ENCODE measurements at regions not wholly inside any gene's neighbourhood (a gene's known extent, or its start where the extent isn't known, plus 50 kb on each side); places are given as distances from the start of the nearest gene placed in this dataset.

GRCh38 chr15:77557564-77557963 is 75.1 kb downstream of the LINGO1 start:
- H3K4me3 ChIP-seq (ENCODE audit: insufficient read depth, low read depth, low read length), result no peak overlapping the region

GRCh38 chr15:77557144-77557543 is 75.6 kb downstream of the LINGO1 start:
- no peak for DNase-seq
- no peaks in the 10 kb centered on the region for H3K27me3 ChIP-seq (ENCODE audit: control insufficient read depth, insufficient read depth, low read length)
- H3K36me3 ChIP-seq (replicated peaks; ENCODE audit: control insufficient read depth, insufficient read depth, low read length), result no peaks in the 10 kb centered on the region
- no peak overlapping the region for H3K4me3 ChIP-seq (ENCODE audit: insufficient read depth, low read depth, low read length)

More at GRCh38 chr15:77557564-77557963, 75.1 kb downstream of the LINGO1 start:
- no peak for DNase-seq
- H3K36me3 ChIP-seq (replicated peaks; ENCODE audit: control insufficient read depth, insufficient read depth, low read length), result no peaks in the 10 kb centered on the region
- H3K27me3 ChIP-seq (ENCODE audit: control insufficient read depth, insufficient read depth, low read length), result no peaks in the 10 kb centered on the region

- Histone ChIP-seq H3K4me3 (ENCODE audit: insufficient read depth, low read depth, low read length) (no peak overlapping the region), H3K36me3 (replicated peaks; ENCODE audit: control insufficient read depth, insufficient read depth, low read length) (no peaks in the 10 kb centered on the region), H3K27me3 (ENCODE audit: control insufficient read depth, insufficient read depth, low read length) (no peaks in the 10 kb centered on the region)
- DNase-seq, result no peak
Observed at GRCh38 chr15:77556622-77557021, 76.1 kb downstream of the LINGO1 start.

DNA sequence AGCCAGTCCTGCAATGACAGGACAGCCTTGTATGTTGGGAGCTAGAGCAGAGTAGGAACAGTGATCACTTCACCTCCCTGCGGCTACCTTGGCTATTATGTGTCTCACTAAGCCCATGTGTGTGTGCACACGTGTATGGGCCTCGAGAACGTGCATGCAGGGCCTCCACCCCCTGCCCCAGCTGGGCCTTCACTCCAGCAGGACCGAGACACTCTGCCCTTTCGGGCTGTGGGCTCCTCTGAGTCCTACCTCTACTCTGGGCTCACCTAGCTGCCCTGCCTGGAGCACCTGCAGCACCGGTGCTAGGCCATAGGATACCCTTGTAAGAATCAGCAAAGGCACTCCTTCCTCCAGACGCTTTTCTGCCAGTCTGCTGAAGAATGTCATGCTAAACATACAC is 77.5 kb downstream of the LINGO1 start:
- Histone ChIP-seq H3K27me3 (ENCODE audit: control insufficient read depth, insufficient read depth, low read length) (no peaks in the 10 kb centered on the region), H3K4me3 (ENCODE audit: insufficient read depth, low read depth, low read length) (no peak overlapping the region), H3K36me3 (replicated peaks; ENCODE audit: control insufficient read depth, insufficient read depth, low read length) (no peaks in the 10 kb centered on the region)
- DNase-seq, result no peak

GRCh38 chr15:77554306-77555080 is 78.2 kb downstream of the LINGO1 start:
- Histone ChIP-seq H3K4me3 (ENCODE audit: insufficient read depth, low read depth, low read length) (no peak overlapping the region), H3K36me3 (replicated peaks; ENCODE audit: control insufficient read depth, insufficient read depth, low read length) (no peaks in the 10 kb centered on the region), H3K27me3 (ENCODE audit: control insufficient read depth, insufficient read depth, low read length) (no peaks in the 10 kb centered on the region)
- no peak for DNase-seq

DNA sequence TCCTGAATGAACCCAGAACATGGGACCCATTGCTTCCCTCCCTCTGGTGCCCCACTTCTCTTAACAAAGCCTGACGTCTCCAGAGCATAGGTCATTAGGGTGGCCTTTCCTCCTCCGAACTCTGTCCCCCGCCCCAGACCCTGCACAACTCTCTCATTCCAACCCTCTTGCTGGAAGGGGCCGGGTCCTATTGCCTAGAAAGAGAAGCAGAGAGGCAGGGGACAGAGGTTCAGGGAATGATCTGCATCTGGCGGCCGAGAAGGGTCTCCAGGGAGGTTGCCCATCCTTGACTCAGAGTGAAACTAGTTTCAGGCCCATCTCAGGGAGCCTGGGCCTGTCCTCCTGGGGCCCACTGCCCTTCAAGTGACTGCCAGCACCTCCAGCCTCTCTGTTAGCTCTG is 79.0 kb downstream of the LINGO1 start:
- H3K36me3 ChIP-seq (replicated peaks; ENCODE audit: control insufficient read depth, insufficient read depth, low read length), result no peaks in the 10 kb centered on the region
- no peak for DNase-seq
- H3K27me3 ChIP-seq (ENCODE audit: control insufficient read depth, insufficient read depth, low read length), result no peaks in the 10 kb centered on the region
- no peak overlapping the region for H3K4me3 ChIP-seq (ENCODE audit: insufficient read depth, low read depth, low read length)

DNA sequence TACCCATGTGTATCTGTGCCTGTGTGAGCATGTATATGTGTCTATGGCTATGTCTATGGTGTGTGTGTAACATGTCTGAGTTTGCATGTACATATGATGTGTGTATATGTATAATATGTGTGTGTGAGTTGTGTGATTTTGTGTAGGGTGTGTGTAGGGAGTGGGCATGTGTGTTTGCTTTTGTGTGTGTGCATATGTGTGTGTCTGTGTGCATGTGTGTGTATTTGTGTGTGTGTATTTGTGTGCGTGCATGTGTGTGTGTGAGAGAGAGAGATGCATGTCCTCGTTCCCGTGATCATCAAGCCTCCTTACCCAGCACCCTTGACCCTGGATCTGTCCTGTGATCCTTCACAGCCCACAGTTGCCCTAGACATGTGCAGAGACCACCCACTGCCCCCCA is 79.5 kb downstream of the LINGO1 start:
- Histone ChIP-seq H3K27me3 (ENCODE audit: control insufficient read depth, insufficient read depth, low read length) (no peaks in the 10 kb centered on the region), H3K36me3 (replicated peaks; ENCODE audit: control insufficient read depth, insufficient read depth, low read length) (no peaks in the 10 kb centered on the region), H3K4me3 (ENCODE audit: insufficient read depth, low read depth, low read length) (no peak overlapping the region)
- DNase-seq, result no peak

DNA sequence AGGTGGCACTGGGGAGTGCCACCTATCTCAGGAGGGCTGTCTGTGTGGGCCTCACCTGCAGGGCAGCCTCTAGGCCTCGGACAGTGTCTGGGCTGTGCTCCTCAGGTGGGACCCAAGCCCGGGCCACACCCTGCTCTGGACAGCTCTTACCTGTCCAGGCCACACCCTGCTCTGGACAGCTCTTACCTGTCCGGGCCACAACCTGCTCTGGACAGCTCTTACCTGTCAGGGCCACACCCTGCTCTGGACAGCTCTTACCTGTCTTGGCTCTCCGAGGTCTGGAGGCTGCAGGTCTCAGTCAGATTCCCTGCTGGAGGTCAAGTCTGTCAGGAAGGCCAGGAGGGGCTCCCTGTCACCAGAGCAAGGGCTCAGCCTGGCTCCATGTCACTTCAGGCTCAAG is 80.6 kb downstream of the LINGO1 start:
- Histone ChIP-seq H3K27me3 (ENCODE audit: control insufficient read depth, insufficient read depth, low read length) (no peaks in the 10 kb centered on the region), H3K36me3 (replicated peaks; ENCODE audit: control insufficient read depth, insufficient read depth, low read length) (no peaks in the 10 kb centered on the region), H3K4me3 (ENCODE audit: insufficient read depth, low read depth, low read length) (no peak overlapping the region)
- DNase-seq, result no peak

- no peaks in the 10 kb centered on the region for H3K36me3 ChIP-seq (replicated peaks; ENCODE audit: control insufficient read depth, insufficient read depth, low read length)
- no peaks in the 10 kb centered on the region for H3K27me3 ChIP-seq (ENCODE audit: control insufficient read depth, insufficient read depth, low read length)
- H3K4me3 ChIP-seq (ENCODE audit: insufficient read depth, low read depth, low read length), result no peak overlapping the region
- DNase-seq, result no peak
Observed at GRCh38 chr15:77550301-77551251, 82.1 kb downstream of the LINGO1 start.

- H3K27me3 ChIP-seq (ENCODE audit: control insufficient read depth, insufficient read depth, low read length), result no peaks in the 10 kb centered on the region
- no peaks in the 10 kb centered on the region for H3K36me3 ChIP-seq (replicated peaks; ENCODE audit: control insufficient read depth, insufficient read depth, low read length)
- no peak for DNase-seq
- H3K4me3 ChIP-seq (ENCODE audit: insufficient read depth, low read depth, low read length), result no peak overlapping the region
Observed at GRCh38 chr15:77549576-77550288, 83.0 kb downstream of the LINGO1 start.

DNA sequence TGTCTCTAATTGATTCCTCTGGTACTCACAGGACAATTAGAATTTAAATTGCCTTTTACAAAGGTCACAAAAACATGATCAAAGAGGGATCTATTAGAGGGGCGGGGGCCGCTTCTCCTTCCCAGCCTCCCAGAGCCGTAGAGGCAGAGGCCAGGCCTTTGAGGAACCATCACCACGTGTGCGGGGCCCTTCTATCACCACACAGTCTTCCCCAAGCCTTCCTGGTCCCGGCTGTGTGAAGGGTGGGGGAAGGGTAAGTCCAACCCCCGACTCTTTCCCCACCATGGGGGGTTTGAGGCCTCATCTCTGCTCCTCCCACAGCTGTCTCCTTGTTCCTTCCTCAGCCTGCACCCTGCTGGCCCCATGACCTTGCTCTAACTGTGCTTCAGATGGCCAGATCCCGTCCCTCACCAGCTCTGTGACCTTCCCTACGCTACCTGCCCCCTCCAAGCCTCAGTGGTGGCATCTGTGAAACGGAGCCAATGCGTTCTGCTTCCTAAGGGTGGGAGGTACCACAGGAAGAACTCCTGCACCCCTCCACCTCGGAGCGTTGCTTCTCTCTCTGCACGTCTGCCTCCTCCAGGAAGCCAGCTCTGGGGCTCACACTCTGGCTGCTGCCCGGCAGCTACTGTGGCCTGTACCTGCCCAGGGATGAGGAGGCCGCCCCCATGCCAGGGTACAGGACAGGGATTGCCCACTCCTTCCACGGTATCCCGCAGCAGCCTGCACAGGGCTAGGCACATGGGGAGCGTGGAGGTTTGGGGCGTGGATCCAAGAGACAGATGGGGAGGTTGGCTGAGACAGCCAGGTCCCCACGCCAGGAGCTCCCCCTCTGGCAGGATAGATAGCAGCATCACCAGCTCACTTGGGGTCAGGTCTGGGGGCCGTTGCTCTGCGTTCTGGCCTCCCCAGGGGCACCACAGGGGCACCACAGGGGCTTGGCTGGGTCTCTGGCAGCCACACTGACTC is 83.8 kb downstream of the LINGO1 start:
- peak; percentile 83 for DNase-seq
- Histone ChIP-seq H3K36me3 (replicated peaks; ENCODE audit: control insufficient read depth, insufficient read depth, low read length) (no peaks in the 10 kb centered on the region), H3K27me3 (ENCODE audit: control insufficient read depth, insufficient read depth, low read length) (no peaks in the 10 kb centered on the region), H3K4me3 (ENCODE audit: insufficient read depth, low read depth, low read length) (no peak overlapping the region)

DNA sequence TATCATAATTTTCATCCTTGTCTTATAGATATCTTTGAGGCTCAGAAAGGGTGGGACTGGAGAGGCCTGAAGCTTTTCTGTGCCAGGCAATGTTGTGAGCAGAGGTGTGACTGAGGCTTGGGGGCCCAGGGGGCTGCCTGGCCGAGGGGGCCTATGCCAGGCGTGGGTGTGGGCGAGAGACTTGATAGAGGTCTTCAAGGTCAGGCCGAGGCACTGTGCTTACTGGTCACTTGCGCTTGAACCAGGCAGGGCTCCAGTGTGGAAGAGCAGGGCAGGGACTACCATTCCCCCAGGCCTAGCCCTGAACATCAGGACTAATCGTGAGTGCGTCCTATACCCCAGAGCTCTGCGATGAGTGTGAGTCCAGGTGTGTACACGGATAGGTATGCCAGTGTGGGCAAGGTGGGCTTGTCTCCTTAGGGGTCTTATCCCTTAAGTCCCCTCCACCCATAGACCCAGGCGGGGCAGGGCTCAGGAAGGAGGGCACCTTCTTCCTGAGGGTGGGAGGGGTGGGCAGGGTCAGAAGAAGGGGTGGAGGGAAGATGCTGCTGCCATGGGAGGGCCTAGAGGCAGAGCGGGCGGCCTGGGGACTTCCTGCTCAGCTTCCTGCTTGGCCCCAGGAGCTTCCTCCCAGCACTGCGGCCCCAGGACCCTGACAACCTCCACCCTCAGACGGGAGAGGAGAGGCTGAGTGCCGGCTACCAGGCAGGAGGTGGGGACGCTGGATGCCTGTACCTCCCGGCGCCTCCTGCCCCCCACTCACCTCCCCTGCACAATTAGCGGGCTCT is 84.7 kb downstream of the LINGO1 start:
- peak; percentile 76 for DNase-seq

DNA sequence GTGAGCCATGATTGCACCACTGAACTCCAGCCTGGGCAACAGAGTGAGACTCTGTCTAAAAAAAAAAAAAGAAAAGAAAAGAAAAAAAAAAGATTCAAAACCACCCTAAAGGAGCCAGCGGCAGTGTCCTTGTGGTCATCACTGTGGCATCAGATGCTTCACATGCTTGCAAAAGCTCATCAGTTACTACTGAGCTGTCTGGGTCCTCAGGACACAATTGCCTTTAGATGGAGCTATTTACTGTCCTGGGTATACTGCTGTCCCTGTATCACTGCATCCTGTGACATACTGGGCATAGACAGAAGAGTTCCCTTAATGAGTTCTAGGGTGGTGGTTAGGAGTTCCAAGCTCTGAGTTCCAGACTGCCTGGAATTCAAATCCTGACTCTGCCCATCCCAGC is 85.8 kb downstream of the LINGO1 start:
- DNase-seq, result no peak
- no peaks in the 10 kb centered on the region for H3K27me3 ChIP-seq (ENCODE audit: control insufficient read depth, insufficient read depth, low read length)
- no peaks in the 10 kb centered on the region for H3K36me3 ChIP-seq (replicated peaks; ENCODE audit: control insufficient read depth, insufficient read depth, low read length)
- H3K4me3 ChIP-seq (ENCODE audit: insufficient read depth, low read depth, low read length), result no peak overlapping the region

More for the DNA sequence above, 84.7 kb downstream of the LINGO1 start:
- no peaks in the 10 kb centered on the region for H3K36me3 ChIP-seq (replicated peaks; ENCODE audit: control insufficient read depth, insufficient read depth, low read length)
- H3K4me3 ChIP-seq (ENCODE audit: insufficient read depth, low read depth, low read length), result no peak overlapping the region
- no peaks in the 10 kb centered on the region for H3K27me3 ChIP-seq (ENCODE audit: control insufficient read depth, insufficient read depth, low read length)

Data from H7 (cell line).